Spleen (tissue), 11 donors: ENCODE measurements at regions not wholly inside any gene's neighbourhood (a gene's known extent, or its start where the extent isn't known, plus 50 kb on each side); places are given as distances from the start of the nearest gene placed in this dataset.

Experiments
- DNase-seq: peaks from one replicate; pipeline ENCODE4 v3.0.0-alpha.2; 2020
- H3K27ac ChIP-seq, 8 donors: fragments of 200-600 bp; sonication (generic) in 7 of 8; 1 replicate in 4 of 8; 2 replicates in 4 of 8; pipeline versions ENCODE4 v1.5.0 to v1.8.0; 2016 to 2021; ENCODE audit warnings: inconsistent platforms in 4 of 8, mild to moderate bottlenecking in 4 of 8, moderate library complexity in 1 of 8
- H3K27me3 ChIP-seq, 7 donors: fragments of 200-600 bp; sonication (generic) in 6 of 7; replicated peaks in 1 of 7; 1 replicate in 4 of 7; 2 replicates in 3 of 7; pipeline versions ENCODE4 v1.5.0 to v1.8.0; 2016 to 2021; ENCODE audit warnings: inconsistent platforms in 3 of 7, mild to moderate bottlenecking in 1 of 7
- H3K36me3 ChIP-seq, 6 donors: fragments of 200-600 bp; sonication (generic) in 5 of 6; 1 replicate in 4 of 6; 2 replicates in 2 of 6; pipeline versions ENCODE4 v1.5.0 to v1.8.0; 2016 to 2021; ENCODE audit warnings: inconsistent platforms in 2 of 6
- H3K4me1 ChIP-seq, 6 donors: fragments of 200-600 bp; sonication (generic) in 5 of 6; 1 replicate in 3 of 6; 2 replicates in 3 of 6; pipeline versions ENCODE4 v1.5.0 to v1.8.0; 2016 to 2021; ENCODE audit warnings: inconsistent platforms in 3 of 6
- H3K4me3 ChIP-seq, 8 donors: fragments of 200-600 bp; sonication (generic) in 7 of 8; 1 replicate in 4 of 8; 2 replicates in 4 of 8; pipeline versions ENCODE4 v1.5.0 to v1.8.0; 2016 to 2021; ENCODE audit warnings: inconsistent platforms in 4 of 8, mild to moderate bottlenecking in 4 of 8, moderate library complexity in 2 of 8
- H3K9me3 ChIP-seq, 8 donors: fragments of 200-600 bp; sonication (generic) in 7 of 8; 1 replicate in 4 of 8; 2 replicates in 4 of 8; pipeline versions ENCODE4 v1.5.0 to v1.8.0; 2016 to 2021; ENCODE audit warnings: inconsistent platforms in 4 of 8
- CTCF ChIP-seq, 11 experiments: fragments of 200-600 bp in 7 of 11; fragments of 450-650 bp in 4 of 11; sonication (generic) in 4 of 11; IDR thresholded peaks in 8 of 11; conservative IDR thresholded peaks in 3 of 11; 1 replicate in 7 of 11; 2 replicates in 4 of 11; pipeline versions ENCODE4 v1.4.0 to v1.8.0; 2016 to 2021; ENCODE audit warnings: antibody characterized with exemption in 11 of 11, inconsistent platforms in 4 of 11, mild to moderate bottlenecking in 1 of 11
- POLR2A ChIP-seq, 3 donors: fragments of 450-650 bp; IDR thresholded peaks; one replicate each; pipeline ENCODE4 v1.5.1; 2017; ENCODE audit warnings: antibody characterized with exemption in 3 of 3, mild to moderate bottlenecking in 1 of 3
- POLR2AphosphoS5 ChIP-seq, 3 donors: sonication (generic); formaldehyde crosslinking; IDR thresholded peaks; one replicate each; pipeline ENCODE4 v1.5.1; 2017; ENCODE audit warnings: antibody characterized with exemption in 3 of 3
- WGBS, 5 donors: extraction: QIAGEN DNeasy Blood & Tissue Kit in 3 of 5; methylation state at CpG; one replicate each; pipeline versions ENCODE4 v1.1.5 to v1.1.7; 2013 to 2018; 5-methylcytosine and 5-hydroxymethylcytosine counted together
- intact Hi-C: fragments of 100-400 bp; cut with DNase I; formaldehyde crosslinking; loops from one replicate; pipeline ENCODE4 v1.15.0; 2023; ENCODE audit warnings: low total_unique reads
- donor health status: healthy with polysubstance abuse.
- donor health status: DM: no; HTN: no; CAD: no; lungs with moderate emphysema.
- donor health status: DM: no; HTN: no; CAD: no.
- donor health status: Bipolar disorder and iron deficiency.
- donor health status: healthy.
- donor health status: DM: no; HTN: no; CAD: no.
- donor health status: DM: yes; HTN: yes; CAD: no.

GRCh38 chr15:69657626-69658025, 205.0 kb downstream of the RPLP1 start:
- no peak for DNase-seq
- Histone ChIP-seq H3K9me3 (no peaks in the 10 kb centered on the region), H3K4me3 (no peak overlapping the region), H3K4me1 (peaks cover 0 to 16% (median 3%) of the 10 kb centered on the region in 6 donors), H3K36me3 (no peaks in the 10 kb centered on the region), H3K27ac (no peak overlapping the region), H3K27me3 (peaks cover 0 to 37% (median 0%) of the 10 kb centered on the region in 7 donors)
- intact Hi-C loops: no loop called here
- WGBS, 5 donors: 84 to 92% (median 90%) methylated on average over 6 of the region's 6 CpGs
- TF ChIP-seq POLR2A (IDR thresholded peaks at IDR 0.05) (no peak), CTCF (IDR thresholded peaks at IDR 0.05 in 8 of 11, conservative IDR thresholded peaks at IDR 0.05 in 3 of 11) (no peak), POLR2AphosphoS5 (IDR thresholded peaks at IDR 0.05) (no peak)

- no peak for TF ChIP-seq CTCF (IDR thresholded peaks at IDR 0.05 in 8 of 11, conservative IDR thresholded peaks at IDR 0.05 in 3 of 11)
- TF ChIP-seq POLR2AphosphoS5 (IDR thresholded peaks at IDR 0.05): no peak
- no peak for TF ChIP-seq POLR2A (IDR thresholded peaks at IDR 0.05)
- Histone ChIP-seq H3K4me3 (no peak overlapping the region), H3K36me3 (no peaks in the 10 kb centered on the region), H3K4me1 (peaks cover 0 to 10% (median 3%) of the 10 kb centered on the region in 6 donors), H3K27ac (no peak overlapping the region), H3K27me3 (peaks cover 0 to 37% (median 0%) of the 10 kb centered on the region in 7 donors), H3K9me3 (no peaks in the 10 kb centered on the region)
- intact Hi-C loops: no loop called here
- WGBS, 5 donors: 85 to 92% (median 89%) methylated on average over 8 of the region's 8 CpGs
- no peak for DNase-seq
These were observed 205.9 kb downstream of the RPLP1 start for GRCh38 chr15:69658411-69658945.

GRCh38 chr15:69659454-69660050, 206.9 kb downstream of the RPLP1 start:
- 89 to 99% (median 90%) methylated on average over 4 to 5 of the region's 5 CpGs for WGBS, 5 donors
- Histone ChIP-seq H3K4me1 (peaks cover 0 to 10% (median 3%) of the 10 kb centered on the region in 6 donors), H3K36me3 (no peaks in the 10 kb centered on the region), H3K4me3 (no peak overlapping the region), H3K9me3 (no peaks in the 10 kb centered on the region), H3K27ac (no peak overlapping the region), H3K27me3 (peaks cover 0 to 46% (median 0%) of the 10 kb centered on the region in 7 donors)
- TF ChIP-seq POLR2A (IDR thresholded peaks at IDR 0.05): no peak
- TF ChIP-seq POLR2AphosphoS5 (IDR thresholded peaks at IDR 0.05): no peak
- no peak for TF ChIP-seq CTCF (IDR thresholded peaks at IDR 0.05 in 8 of 11, conservative IDR thresholded peaks at IDR 0.05 in 3 of 11)
- DNase-seq: no peak
- intact Hi-C loops: no loop called here

GRCh38 chr15:69660114-69660513, 207.5 kb downstream of the RPLP1 start:
- H3K4me3 ChIP-seq: no peak overlapping the region
- WGBS, 5 donors: 91 to 94% (median 93%) methylated on average over 2 of the region's 2 CpGs
- intact Hi-C loops: no loop called here
- no peak for TF ChIP-seq CTCF (IDR thresholded peaks at IDR 0.05 in 8 of 11, conservative IDR thresholded peaks at IDR 0.05 in 3 of 11)
- no peak for TF ChIP-seq POLR2A (IDR thresholded peaks at IDR 0.05)
- TF ChIP-seq POLR2AphosphoS5 (IDR thresholded peaks at IDR 0.05): no peak
- no peaks in the 10 kb centered on the region for H3K9me3 ChIP-seq
- DNase-seq: no peak
- H3K4me1 ChIP-seq: peaks cover 0 to 14% (median 6%) of the 10 kb centered on the region in 6 donors
- H3K27ac ChIP-seq: no peak overlapping the region
- H3K36me3 ChIP-seq: no peaks in the 10 kb centered on the region
- H3K27me3 ChIP-seq: peaks cover 0 to 49% (median 0%) of the 10 kb centered on the region in 7 donors
